Astrocyte of the cerebellum (primary cell): ENCODE measurements at regions not wholly inside any gene's neighbourhood (a gene's known extent, or its start where the extent isn't known, plus 50 kb on each side); places are given as distances from the start of the nearest gene placed in this dataset.

Experiments
- DNase-seq: peaks from one replicate; pipeline ENCODE4 v3.0.0-alpha.2; 2011; ENCODE audit warnings: low read depth
- H3K4me3 ChIP-seq: 2 replicates; pipeline ENCODE4 v1.5.1; 2011; ENCODE audit warnings: mild to moderate bottlenecking, low read depth, low read length, moderate library complexity
- in situ Hi-C: cut with HindIII; loops from 2 replicates; pipeline ENCODE4 v1.10.0; 2017; ENCODE audit warnings: low sequenced_read_pairs
- TF ChIP-seq, protein P1 (sequence below): IDR thresholded peaks from 2 replicates; pipeline ENCODE4 v1.5.1; 2012; ENCODE audit warnings: low read length, low read depth, moderate library complexity, mild to moderate bottlenecking; ENCODE audit errors: missing control alignments

DNA sequence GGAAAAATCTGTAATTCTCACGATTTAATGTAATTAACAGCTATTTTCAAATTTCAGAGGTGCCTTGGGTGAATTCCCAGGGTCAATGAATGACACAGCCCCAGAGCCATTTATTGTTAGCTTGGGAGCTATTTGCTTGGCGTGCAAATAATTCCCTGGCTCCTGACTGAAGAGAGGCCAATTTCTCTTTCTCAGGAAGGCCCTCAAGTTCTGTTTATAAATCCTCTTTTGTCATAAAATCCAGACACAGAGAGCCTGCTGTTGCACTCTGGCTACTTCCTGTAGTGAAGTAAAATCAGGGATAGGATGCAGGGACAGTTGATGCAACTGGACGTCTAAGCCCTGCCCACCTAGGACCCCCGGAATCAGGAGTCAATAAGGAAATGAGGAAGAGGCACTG is 154.3 kb downstream of the TMX1 start:
- in situ Hi-C loops = no loop called here
- no peak overlapping the region for H3K4me3 ChIP-seq
- DNase-seq = no peak
- TF ChIP-seq, protein P1, sequence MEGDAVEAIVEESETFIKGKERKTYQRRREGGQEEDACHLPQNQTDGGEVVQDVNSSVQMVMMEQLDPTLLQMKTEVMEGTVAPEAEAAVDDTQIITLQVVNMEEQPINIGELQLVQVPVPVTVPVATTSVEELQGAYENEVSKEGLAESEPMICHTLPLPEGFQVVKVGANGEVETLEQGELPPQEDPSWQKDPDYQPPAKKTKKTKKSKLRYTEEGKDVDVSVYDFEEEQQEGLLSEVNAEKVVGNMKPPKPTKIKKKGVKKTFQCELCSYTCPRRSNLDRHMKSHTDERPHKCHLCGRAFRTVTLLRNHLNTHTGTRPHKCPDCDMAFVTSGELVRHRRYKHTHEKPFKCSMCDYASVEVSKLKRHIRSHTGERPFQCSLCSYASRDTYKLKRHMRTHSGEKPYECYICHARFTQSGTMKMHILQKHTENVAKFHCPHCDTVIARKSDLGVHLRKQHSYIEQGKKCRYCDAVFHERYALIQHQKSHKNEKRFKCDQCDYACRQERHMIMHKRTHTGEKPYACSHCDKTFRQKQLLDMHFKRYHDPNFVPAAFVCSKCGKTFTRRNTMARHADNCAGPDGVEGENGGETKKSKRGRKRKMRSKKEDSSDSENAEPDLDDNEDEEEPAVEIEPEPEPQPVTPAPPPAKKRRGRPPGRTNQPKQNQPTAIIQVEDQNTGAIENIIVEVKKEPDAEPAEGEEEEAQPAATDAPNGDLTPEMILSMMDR = no peak

- no peak for DNase-seq
- H3K4me3 ChIP-seq = no peak overlapping the region
- in situ Hi-C loops = no loop called here
- TF ChIP-seq, protein P1 = no peak
Measured at GRCh38 chr14:51394804-51395203, 154.8 kb downstream of the TMX1 start.

- TF ChIP-seq, protein P1 = no peak
- peak; percentile 35 for DNase-seq
- no peak overlapping the region for H3K4me3 ChIP-seq
- in situ Hi-C loops = no loop called here
Measured at GRCh38 chr14:51395361-51395849, 155.4 kb downstream of the TMX1 start.

DNA sequence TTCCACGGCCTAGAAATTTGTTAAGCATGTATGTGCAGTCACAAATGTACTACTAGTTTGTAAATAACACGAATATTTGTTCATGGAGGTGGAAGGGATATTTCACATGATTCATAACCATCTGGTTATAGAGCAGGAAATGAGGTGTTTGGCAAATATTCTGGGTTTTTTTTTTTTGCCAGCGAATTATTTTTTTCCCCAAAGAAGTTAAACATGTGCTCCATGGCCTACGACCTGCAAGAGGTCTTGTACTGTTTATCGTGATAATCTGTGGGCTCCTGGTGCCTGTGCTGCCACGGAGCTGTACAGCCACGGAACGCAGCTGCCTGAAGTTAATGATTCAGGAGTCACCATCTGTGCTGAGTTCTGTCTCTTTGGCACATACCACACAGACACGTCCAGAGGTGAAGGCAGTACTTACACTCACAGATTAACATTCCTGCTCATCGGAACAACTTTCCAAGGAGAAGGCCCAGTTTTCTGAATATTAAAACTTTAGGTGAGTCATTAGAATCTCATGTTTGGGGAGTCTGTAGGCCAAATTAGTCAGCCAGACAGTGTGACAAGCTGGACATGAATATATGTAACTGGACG is 156.3 kb downstream of the TMX1 start:
- H3K4me3 ChIP-seq = no peak overlapping the region
- in situ Hi-C loops = no loop called here
- DNase-seq = peak; percentile 83
- TF ChIP-seq, protein P1 = no peak

DNA sequence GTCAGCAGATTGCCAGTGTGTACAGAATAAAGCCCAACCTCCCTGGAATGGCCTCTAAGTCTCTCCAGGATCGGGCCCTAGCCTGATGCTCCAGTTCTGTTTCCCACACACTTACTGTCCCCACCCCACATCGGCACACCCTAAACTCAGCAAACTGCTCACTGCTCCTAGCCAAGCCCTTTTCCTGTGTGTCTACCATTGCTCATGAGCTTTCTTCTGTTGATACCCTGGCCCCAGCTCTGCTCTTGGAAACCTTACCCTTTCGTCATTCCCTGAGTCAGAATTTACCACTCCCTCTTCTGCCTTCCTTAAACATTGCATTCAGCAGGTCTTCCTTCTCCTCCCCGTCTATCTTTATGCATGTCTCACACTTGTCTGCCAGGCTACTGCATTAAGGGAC is 158.9 kb downstream of the TMX1 start:
- DNase-seq = no peak
- in situ Hi-C loops = no loop called here

GRCh38 chr14:51400139-51400538 is 160.1 kb downstream of the TMX1 start:
- DNase-seq = no peak
- no peak overlapping the region for H3K4me3 ChIP-seq
- in situ Hi-C loops = no loop called here

More for the DNA sequence above, 158.9 kb downstream of the TMX1 start:
- TF ChIP-seq, protein P1 = no peak
- no peak overlapping the region for H3K4me3 ChIP-seq

More at GRCh38 chr14:51400139-51400538, 160.1 kb downstream of the TMX1 start:
- TF ChIP-seq, protein P1 = no peak
